ENCODE measurements at regions not wholly inside any gene's neighbourhood (a gene's known extent, or its start where the extent isn't known, plus 50 kb on each side); places are given as distances from the start of the nearest gene placed in this dataset.

- TF ChIP-seq SMAD3 (CRISPR knock-in tag; IDR thresholded peaks at IDR 0.05; ENCODE audit: borderline replicate concordance) (no peak), FOXP1 (CRISPR knock-in tag; IDR thresholded peaks at IDR 0.05; ENCODE audit: borderline replicate concordance) (no peak), NFE2L1 (CRISPR knock-in tag; IDR thresholded peaks at IDR 0.05) (no peak), ERG (CRISPR knock-in tag; IDR thresholded peaks at IDR 0.05) (no peak), USF1 (CRISPR knock-in tag; IDR thresholded peaks at IDR 0.05) (no peak), JUN (CRISPR knock-in tag; IDR thresholded peaks at IDR 0.05) (no peak), MLX (CRISPR knock-in tag; IDR thresholded peaks at IDR 0.05) (no peak), ATF3 (CRISPR knock-in tag; conservative IDR thresholded peaks at IDR 0.05) (no peak)
Observed at GRCh38 chr7:47191876-47192291, 390.0 kb downstream of the TNS3 start (continued).

GRCh38 chr7:47191316-47191715 lies 390.6 kb downstream of the TNS3 start:
- no peaks in the 10 kb centered on the region for H3K36me3 Mint-ChIP-seq
- no peaks in the 10 kb centered on the region; the same call in none of the 2 replicates for H3K27me3 Mint-ChIP-seq (ENCODE audit: low read depth)
- ChIA-PET CTCF (no interaction called here), POLR2A (no interaction called here)
- H3K9me3 Mint-ChIP-seq: no peaks in the 10 kb centered on the region
- peaks cover 5% of the 10 kb centered on the region; the same call in 1 of the 2 replicates for H3K4me1 Mint-ChIP-seq
- no peak overlapping the region for H3K4me3 Mint-ChIP-seq
- no peak for TF ChIP-seq ATF1 (CRISPR knock-in tag; IDR thresholded peaks at IDR 0.05)
- no peak for TF ChIP-seq SMAD3 (CRISPR knock-in tag; IDR thresholded peaks at IDR 0.05; ENCODE audit: borderline replicate concordance)
- TF ChIP-seq ZNF512 (CRISPR knock-in tag; IDR thresholded peaks at IDR 0.05; ENCODE audit: borderline replicate concordance): no peak
- TF ChIP-seq USF2 (CRISPR knock-in tag; IDR thresholded peaks at IDR 0.05): no peak
- no peak for TF ChIP-seq ZBTB43 (CRISPR knock-in tag; IDR thresholded peaks at IDR 0.05)
- no peak for TF ChIP-seq ZNF263 (CRISPR knock-in tag; IDR thresholded peaks at IDR 0.05; ENCODE audit: low read depth)
- no peak for TF ChIP-seq ELF4 (CRISPR knock-in tag; IDR thresholded peaks at IDR 0.05; ENCODE audit: low read depth)
- no peak for TF ChIP-seq JUN (CRISPR knock-in tag; IDR thresholded peaks at IDR 0.05)
- TF ChIP-seq E2F1 (CRISPR knock-in tag; IDR thresholded peaks at IDR 0.05): no peak
- no peak for TF ChIP-seq GTF2I (CRISPR knock-in tag; conservative IDR thresholded peaks at IDR 0.05)
- no peak for TF ChIP-seq AFF4 (CRISPR knock-in tag; IDR thresholded peaks at IDR 0.05; ENCODE audit: borderline replicate concordance)
- no peak for TF ChIP-seq NFYB (CRISPR knock-in tag; conservative IDR thresholded peaks at IDR 0.05; ENCODE audit: low read depth)
- TF ChIP-seq MLX (CRISPR knock-in tag; IDR thresholded peaks at IDR 0.05): no peak
- TF ChIP-seq TCF7 (CRISPR knock-in tag; IDR thresholded peaks at IDR 0.05; ENCODE audit: low read depth): no peak
- TF ChIP-seq JAZF1 (CRISPR knock-in tag; IDR thresholded peaks at IDR 0.05): no peak
- TF ChIP-seq HMGA2 (CRISPR knock-in tag; IDR thresholded peaks at IDR 0.05): no peak
- H3K27ac Mint-ChIP-seq: no peak overlapping the region
- ATAC-seq (no peak), DNase-seq (ENCODE audit: low spot score) (no peak)
